ENCODE measurements at regions not wholly inside any gene's neighbourhood (a gene's known extent, or its start where the extent isn't known, plus 50 kb on each side); places are given as distances from the start of the nearest gene placed in this dataset.

DNA sequence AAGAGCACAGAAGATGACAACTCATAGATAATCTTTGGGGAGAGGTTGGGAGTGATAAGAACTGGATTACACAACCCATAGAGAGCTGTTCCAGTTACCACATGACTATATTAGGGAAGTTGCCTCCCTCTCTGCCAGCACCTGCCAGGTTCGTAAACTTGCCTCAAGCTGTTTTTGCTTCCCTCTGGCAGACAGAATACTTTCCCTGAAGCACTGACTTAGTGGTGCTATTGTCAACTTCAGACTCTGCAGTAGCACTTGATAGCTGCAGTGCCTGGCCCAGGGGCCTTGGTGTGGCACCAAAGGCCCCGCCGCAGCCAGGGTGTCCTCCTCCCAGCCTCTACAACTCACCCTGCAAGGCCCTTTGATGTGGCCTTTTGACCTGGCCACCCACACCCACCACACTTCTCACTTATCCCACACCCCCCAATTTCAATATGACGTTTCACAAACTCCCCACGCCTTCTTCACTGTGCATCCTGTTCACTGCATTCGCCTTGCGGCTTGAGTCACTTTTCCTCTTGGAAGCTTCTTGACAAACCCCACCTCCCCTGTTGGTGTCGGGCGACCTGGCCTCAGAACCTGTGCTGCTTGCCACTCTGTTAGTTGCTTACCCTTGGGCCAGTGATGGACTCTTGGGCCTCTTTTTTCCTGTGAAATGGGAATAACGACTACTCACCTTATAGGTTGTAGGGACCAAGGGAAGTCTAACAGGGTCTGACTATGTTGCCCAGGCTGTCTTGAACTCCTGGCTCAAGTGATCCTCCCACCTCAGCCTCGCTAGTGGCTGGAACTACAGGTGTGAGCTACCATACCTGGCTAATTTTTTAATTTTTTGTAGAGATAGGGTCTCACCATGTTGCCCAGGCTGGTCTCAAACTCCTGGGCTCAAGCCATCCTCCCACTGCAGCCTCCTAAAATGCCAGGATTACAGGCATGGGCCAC lies 50.2 kb upstream of the PODXL start:
- no peak for TF ChIP-seq POLR2AphosphoS5 (IDR thresholded peaks at IDR 0.05; ENCODE audit: borderline replicate concordance, low read depth, low read length)
- TF ChIP-seq EZH2 (IDR thresholded peaks at IDR 0.05), result no peak
- TF ChIP-seq FOXP2 (optimal IDR thresholded peaks at IDR 0.05; ENCODE audit: control extremely low read depth, extremely low read length, insufficient read depth), result no peak
